ENCODE measurements at regions not wholly inside any gene's neighbourhood (a gene's known extent, or its start where the extent isn't known, plus 50 kb on each side); places are given as distances from the start of the nearest gene placed in this dataset.

- TF ChIP-seq CTCF (IDR thresholded peaks at IDR 0.05) (no peak), ZFX (IDR thresholded peaks at IDR 0.05; ENCODE audit: borderline replicate concordance) (no peak)
Observed at GRCh38 chr17:77476498-77476897, 335.7 kb downstream of the SEC14L1 start.

All from 22Rv1 (cell line).